NCI-H187 (cell line): ENCODE measurements at regions not wholly inside any gene's neighbourhood (a gene's known extent, or its start where the extent isn't known, plus 50 kb on each side); places are given as distances from the start of the nearest gene placed in this dataset.

Source experiments
- DNase-seq, 2 experiments: peaks; one replicate each; lab custom pipeline; 2025; lab: John Stamatoyannopoulos, UW

GRCh38 chr7:35536396-35536826 lies 158.5 kb downstream of the HERPUD2 start:
- DNase-seq = no peak

GRCh38 chr7:35533902-35534301 lies 161.0 kb downstream of the HERPUD2 start:
- no peak for DNase-seq

DNA sequence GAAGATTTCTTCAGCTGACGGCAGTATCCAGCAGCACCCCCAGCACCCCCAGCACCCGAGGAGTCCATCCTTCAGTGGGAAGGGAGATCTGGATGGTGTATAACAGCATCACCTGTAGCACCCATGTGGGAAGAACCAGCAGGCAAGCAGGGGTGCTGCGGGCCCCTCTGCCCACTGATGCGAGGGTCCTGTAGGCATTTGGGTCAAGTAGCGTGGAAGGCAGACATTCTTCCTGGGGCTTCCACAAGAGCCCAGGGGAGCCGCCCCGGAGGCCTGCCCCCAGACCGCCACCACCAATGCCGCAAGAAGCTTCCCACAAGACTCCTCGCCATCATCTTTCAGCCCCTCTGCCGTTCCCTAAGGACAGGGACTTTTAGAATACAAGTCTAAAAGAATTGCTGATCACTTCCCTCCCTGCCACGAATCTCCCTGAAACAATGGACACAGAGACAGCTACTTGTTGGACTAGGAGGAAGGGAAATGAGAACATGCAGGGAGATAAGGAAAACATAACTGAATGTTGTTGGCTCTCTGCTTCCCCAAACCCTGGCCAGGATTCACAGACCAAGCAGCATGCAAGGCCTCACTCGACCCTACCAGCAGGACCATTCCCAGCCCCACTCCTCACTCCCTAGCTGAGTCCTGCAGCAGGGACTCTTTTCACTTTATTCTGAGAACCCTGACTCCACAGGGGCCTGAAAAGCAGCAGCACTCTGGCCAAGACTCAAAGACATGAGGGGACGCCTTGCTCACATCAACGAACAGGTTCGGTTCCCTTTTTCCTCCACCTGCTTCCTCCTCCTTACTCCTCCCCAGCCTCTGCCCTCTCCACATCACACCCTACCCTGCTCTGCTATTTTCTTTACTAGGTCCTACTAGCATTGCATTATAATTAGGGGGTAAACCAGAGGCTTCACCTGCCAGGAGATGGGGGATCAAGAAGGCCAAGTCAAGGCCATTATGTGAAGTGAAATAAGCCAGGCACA lies 164.5 kb downstream of the HERPUD2 start:
- no peak for DNase-seq

- DNase-seq = no peak
Observed at GRCh38 chr7:35529713-35530112, 165.2 kb downstream of the HERPUD2 start.

DNA sequence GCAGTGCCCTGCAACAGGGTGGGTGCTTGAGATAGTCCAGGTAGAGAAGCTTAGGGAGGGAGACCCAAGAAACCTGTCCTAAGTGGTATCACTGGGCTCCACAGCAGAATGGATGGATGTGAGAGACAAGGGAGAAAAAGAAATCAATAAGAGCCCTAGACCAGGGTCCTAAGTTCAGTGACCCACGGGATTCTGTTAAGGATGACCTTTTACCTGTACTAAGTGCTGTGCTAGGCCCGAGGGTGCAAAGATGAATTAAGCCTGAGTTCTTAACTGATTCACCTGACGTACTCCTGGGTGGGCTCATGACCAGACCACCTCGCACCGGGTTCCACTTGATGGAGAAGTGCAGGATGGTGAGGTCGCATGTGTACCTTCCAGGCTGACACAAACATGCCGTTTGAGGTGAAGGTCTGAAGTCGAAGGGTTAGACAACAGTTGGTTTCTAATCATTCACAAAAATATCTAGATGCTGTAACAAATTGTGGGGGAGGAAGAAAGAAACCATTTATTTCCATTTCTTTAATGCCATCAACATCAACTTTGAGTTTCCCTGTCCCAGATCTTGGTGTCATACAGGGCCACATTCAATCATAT lies 166.5 kb downstream of the HERPUD2 start:
- no peak for DNase-seq

GRCh38 chr7:35526645-35527044 lies 168.3 kb downstream of the HERPUD2 start:
- no peak for DNase-seq

DNA sequence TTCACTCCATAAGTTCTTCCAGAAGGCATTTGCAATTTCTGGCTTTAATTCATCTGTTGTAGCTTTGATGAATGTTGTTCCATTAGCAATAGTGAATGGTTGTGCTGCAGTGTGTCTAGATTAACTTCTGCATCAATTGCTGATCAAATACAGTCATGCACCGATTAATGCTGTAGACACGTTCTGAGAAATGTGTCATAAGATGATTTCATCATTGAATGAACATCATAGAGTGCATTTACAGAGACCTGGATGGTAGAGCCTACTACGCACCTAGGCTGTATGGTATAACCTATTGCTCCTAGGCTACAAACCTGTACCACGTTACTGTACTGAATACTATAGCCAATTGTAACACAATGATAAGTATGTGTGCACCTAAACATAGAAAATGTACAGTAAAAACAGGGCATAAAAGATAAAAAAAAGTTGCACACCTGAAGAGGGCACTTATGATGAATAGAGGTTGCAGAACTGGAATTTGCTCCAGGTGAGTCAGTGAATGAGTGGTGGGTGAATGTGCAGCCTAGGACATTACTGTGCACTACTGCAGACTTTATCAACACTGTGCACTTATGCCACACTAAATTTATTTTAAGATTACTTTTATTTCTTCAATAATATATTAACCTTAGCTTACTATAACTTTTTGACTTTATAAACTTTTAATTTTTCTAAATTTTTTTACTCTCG lies 170.7 kb downstream of the HERPUD2 start:
- DNase-seq = no peak

- no peak for DNase-seq
Observed at GRCh38 chr7:35523292-35523691, 171.6 kb downstream of the HERPUD2 start.

DNA sequence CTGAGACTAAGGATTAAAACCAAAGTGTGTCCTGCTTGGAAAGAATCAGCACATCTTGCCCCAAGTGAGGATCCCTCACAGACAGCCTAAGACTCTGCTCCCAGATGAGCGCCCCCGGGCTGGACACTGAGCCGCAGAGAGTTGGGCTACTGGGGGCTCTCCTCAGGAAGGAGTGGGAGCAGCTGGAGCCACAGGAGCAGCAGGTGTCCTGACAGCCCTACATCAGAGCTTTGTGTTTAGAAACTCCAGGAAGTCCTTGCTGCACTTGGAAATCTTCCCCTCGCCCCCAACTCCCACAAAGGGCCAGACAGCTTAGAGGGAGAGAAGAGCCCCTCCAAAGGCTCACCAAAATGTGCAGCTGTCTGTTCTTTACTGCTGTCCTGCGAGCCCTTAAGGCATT lies 172.2 kb downstream of the HERPUD2 start:
- DNase-seq = no peak

DNA sequence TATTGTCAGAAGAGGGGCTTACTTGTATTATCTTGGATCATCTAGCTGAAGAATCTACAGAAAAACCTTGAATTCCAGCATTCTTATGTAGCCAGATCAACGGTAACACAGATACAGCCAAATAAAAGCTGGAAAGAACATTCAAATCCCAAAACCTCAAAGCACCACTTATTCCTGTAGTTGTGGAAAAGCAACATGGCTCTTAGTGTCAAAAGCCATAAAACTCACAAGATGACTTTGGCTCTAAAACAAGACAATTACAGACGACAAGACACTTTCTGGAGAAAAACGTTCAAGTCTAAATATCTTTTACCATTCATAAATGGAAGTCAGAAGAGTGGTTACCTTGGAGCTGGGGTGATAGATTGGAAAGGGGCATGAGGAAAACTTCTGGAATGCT lies 173.0 kb downstream of the HERPUD2 start:
- DNase-seq = no peak

GRCh38 chr7:35520810-35521625 lies 173.9 kb downstream of the HERPUD2 start:
- DNase-seq = no peak

DNA sequence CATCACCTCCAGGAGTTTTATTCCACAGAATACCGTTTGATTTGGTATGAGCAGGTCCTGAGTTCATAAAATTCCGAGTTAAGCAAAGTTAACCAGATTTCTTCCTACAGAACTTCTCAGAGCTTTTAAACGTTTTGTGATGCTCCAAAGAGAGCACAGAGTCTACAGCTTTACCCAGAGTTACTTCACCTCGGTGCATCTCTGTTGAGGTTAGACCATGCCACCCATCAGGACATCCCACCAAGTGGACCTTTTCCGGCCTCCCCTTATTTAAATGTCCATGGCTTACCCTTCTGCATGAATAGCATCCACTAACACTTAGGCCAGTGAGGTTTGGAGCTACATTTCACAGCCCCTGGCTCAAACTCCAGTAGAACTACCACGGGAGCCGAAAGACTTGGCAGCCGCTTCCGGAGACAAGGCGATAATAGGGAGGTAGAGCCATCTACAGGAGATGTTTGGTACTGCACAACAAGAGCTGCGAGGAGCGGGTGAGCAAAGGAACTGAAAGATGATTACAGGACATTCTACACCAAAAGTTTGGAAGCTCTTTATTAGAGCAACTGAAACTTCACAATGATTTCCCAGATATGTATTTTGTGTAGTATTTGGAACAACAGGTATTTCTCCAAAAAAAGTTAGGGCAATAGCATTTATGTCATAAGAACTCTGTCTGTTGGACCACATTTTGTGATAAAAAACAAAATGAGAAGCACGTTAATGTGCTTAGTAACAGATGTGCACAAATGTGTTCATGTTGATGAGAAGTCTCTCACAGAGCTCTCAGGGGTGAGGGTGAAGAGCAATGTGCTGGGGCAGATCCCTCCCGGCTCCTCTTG lies 174.7 kb downstream of the HERPUD2 start:
- DNase-seq = peak; percentile 13 to 23

GRCh38 chr7:35518767-35519166 lies 176.2 kb downstream of the HERPUD2 start:
- DNase-seq = no peak

GRCh38 chr7:35516498-35516897 lies 178.4 kb downstream of the HERPUD2 start:
- no peak for DNase-seq

DNA sequence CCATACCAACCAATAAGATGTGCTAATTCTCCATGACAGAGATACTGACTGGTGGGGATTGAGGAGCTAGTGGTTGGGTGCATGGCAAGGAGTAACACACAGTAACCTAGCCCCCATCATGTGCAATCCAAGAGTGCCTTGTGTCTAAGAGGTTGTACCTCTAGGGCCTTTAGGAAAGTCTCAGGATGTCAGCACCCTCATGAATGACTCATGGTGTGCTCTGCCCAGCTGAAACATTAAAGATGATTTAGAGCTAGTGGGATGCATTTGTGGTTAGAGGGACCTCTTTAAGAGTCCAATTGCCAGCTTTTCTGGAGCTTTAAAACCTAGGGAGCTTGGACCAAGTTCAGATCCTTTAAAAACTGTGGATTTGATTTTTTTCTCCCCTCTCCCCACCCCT lies 181.1 kb downstream of the HERPUD2 start:
- DNase-seq = no peak

DNA sequence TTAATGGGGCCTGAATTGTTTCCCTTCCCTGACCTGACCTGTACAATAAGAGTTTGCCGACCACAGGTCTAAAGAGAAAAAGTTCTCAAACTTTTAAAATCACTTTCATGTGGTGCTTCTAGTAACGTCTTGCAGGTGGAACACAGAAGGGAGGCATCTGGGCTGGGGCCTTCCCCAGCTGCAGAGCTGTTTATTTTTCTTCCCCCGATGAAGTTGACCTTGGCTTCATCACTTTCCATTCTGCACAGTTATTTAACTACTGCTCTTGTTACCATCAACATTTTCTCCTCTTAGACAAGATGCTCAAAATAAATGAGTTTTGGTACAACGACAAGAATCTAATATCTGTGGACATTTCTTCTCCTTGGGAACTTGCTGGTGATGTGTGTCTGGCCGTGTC lies 181.7 kb downstream of the HERPUD2 start:
- no peak for DNase-seq

GRCh38 chr7:35512716-35513115 lies 182.2 kb downstream of the HERPUD2 start:
- no peak for DNase-seq

DNA sequence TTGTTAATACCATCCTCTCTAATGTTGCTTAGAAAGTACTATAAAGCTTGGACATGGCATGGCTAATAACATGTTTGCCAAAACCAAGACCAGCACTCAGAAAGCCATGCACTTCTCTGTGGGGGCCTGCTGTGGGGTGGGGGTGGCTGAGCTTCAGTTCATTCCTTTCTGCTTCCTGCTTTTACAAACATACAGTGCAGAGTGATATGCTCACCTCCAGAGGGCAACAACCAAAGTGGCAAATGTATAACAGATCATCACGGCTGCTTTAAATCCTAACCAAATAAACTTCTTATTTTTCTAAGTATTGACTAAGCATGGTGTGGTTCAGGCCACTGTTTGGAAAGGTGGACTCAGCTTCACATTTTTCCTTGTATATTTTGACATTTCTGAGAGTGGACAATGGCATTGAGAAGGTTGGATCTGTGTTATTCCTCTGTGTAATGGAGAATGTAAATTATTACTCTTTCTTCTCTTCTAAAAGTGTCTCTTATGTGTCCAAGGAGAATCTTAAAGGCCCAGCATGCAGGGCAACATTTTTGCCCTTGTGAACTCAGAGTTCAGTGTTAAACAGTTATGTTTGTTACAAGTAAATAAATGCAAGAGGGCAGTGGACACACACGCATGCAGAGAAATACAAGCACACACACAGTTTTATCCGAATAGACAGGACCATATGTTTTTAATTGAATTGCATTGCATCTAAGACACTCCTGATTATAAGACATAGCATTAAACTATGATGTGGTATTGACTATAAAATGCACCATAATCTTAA lies 186.1 kb downstream of the HERPUD2 start:
- DNase-seq = no peak

GRCh38 chr7:35505066-35505465 lies 189.9 kb downstream of the HERPUD2 start:
- DNase-seq = no peak

DNA sequence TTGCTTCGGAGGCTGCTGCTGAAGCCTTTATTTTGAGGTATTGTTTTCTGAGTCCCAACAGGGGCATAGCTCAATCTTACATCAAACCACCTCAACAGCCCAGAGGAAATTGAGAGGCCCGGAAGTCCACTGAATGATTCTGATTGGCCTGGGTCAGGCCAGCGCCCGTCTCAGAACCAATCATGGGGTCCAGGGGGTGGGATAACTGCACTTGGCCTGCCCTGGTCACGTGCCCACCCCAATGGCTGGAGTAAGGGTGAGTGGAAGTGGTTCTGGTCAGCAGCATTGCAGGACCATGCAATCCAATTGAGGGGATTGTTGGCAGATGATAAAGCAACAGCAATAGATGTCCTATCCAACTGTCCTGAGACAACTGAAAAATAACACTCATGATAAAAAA lies 190.6 kb downstream of the HERPUD2 start:
- DNase-seq = no peak
